ENCODE measurements at regions not wholly inside any gene's neighbourhood (a gene's known extent, or its start where the extent isn't known, plus 50 kb on each side); places are given as distances from the start of the nearest gene placed in this dataset.
"Not testable (repeated sequence)": the region's sequence is repeated elsewhere in the genome, so short reads cannot be mapped to it uniquely, and the experiment has no call there.

- no peak for ATAC-seq
- intact Hi-C loops (cut with micrococcal nuclease) = no loop called here
- no peak for DNase-seq
Measured at GRCh38 chr3:112765531-112765930, 81.1 kb downstream of the CD200R1L start.

GRCh38 chr3:112763258-112763657 lies 83.4 kb downstream of the CD200R1L start:
- peak; percentile 62 for ATAC-seq

GRCh38 chr3:112761062-112761638 lies 85.5 kb downstream of the CD200R1L start:
- no peak for ATAC-seq
- DNase-seq = no peak
- intact Hi-C loops (cut with micrococcal nuclease) = no loop called here

More at GRCh38 chr3:112763258-112763657, 83.4 kb downstream of the CD200R1L start:
- intact Hi-C loops (cut with micrococcal nuclease) = no loop called here
- DNase-seq = no peak

- intact Hi-C loops (cut with micrococcal nuclease) = no loop called here
- DNase-seq (no peak), ATAC-seq (no peak)
Measured at GRCh38 chr3:112759681-112760080, 87.0 kb downstream of the CD200R1L start.

- no peak for ATAC-seq
- intact Hi-C loops (cut with micrococcal nuclease) = no loop called here
Measured at GRCh38 chr3:112759210-112759609, 87.5 kb downstream of the CD200R1L start.

GRCh38 chr3:112757197-112757596 lies 89.5 kb downstream of the CD200R1L start:
- DNase-seq (no peak), ATAC-seq (no peak)
- intact Hi-C loops (cut with micrococcal nuclease) = no loop called here

More at GRCh38 chr3:112759210-112759609, 87.5 kb downstream of the CD200R1L start:
- no peak for DNase-seq

- intact Hi-C loops (cut with micrococcal nuclease) = no loop called here
- no peak for ATAC-seq
- DNase-seq = no peak
Measured at GRCh38 chr3:112755845-112756613, 90.6 kb downstream of the CD200R1L start.

GRCh38 chr3:112755046-112755445 lies 91.6 kb downstream of the CD200R1L start:
- ATAC-seq; intact Hi-C loops (cut with micrococcal nuclease); DNase-seq: not testable (repeated sequence)

GRCh38 chr3:112751564-112752512 lies 94.8 kb downstream of the CD200R1L start:
- DNase-seq (no peak), ATAC-seq (peak; percentile 70)
- intact Hi-C loops (cut with micrococcal nuclease) = no loop called here

- intact Hi-C loops (cut with micrococcal nuclease) = no loop called here
- ATAC-seq (no peak), DNase-seq (no peak)
Measured at GRCh38 chr3:112751061-112751460, 95.6 kb downstream of the CD200R1L start.

- intact Hi-C loops (cut with micrococcal nuclease) = no loop called here
- DNase-seq = no peak
- no peak for ATAC-seq
Measured at GRCh38 chr3:112747624-112748023, 99.0 kb downstream of the CD200R1L start.

GRCh38 chr3:112746675-112747280 lies 99.9 kb downstream of the CD200R1L start:
- intact Hi-C loops (cut with micrococcal nuclease) = no loop called here
- no peak for ATAC-seq

GRCh38 chr3:112745567-112746248 lies 101.0 kb downstream of the CD200R1L start:
- intact Hi-C loops (cut with micrococcal nuclease) = no loop called here
- DNase-seq = no peak
- no peak for ATAC-seq

More at GRCh38 chr3:112746675-112747280, 99.9 kb downstream of the CD200R1L start:
- no peak for DNase-seq

GRCh38 chr3:112744825-112745566 lies 101.7 kb downstream of the CD200R1L start:
- intact Hi-C loops (cut with micrococcal nuclease) = loop anchor here (5.0 kb wide), 1 partner anchor 67 kb away; no protein-coding TSS in a partner anchor
- DNase-seq = no peak
- peak; percentile 93 for ATAC-seq

GRCh38 chr3:112744106-112744505 lies 102.6 kb downstream of the CD200R1L start:
- intact Hi-C loops (cut with micrococcal nuclease) = loop anchor here (5.0 kb wide), 1 partner anchor 68 kb away; no protein-coding TSS in a partner anchor

GRCh38 chr3:112742934-112743333 lies 102.0 kb upstream of the CCDC80 start:
- no peak for DNase-seq
- intact Hi-C loops (cut with micrococcal nuclease) = loop anchor here (5.0 kb wide), 1 partner anchor 69 kb away; no protein-coding TSS in a partner anchor
- ATAC-seq = no peak

More at GRCh38 chr3:112744106-112744505, 102.6 kb downstream of the CD200R1L start:
- peak; percentile 83 for ATAC-seq
- DNase-seq = no peak

- ATAC-seq = no peak
- no peak for DNase-seq
- intact Hi-C loops (cut with micrococcal nuclease) = loop anchor here (5.0 kb wide), 1 partner anchor 70 kb away; no protein-coding TSS in a partner anchor
Measured at GRCh38 chr3:112741983-112742382, 101.0 kb upstream of the CCDC80 start.

GRCh38 chr3:112740835-112741234 lies 99.9 kb upstream of the CCDC80 start:
- no peak for DNase-seq
- ATAC-seq = no peak
- intact Hi-C loops (cut with micrococcal nuclease) = loop anchor here (5.0 kb wide), 1 partner anchor 71 kb away; no protein-coding TSS in a partner anchor

Measured in left ventricle myocardium superior (tissue), 1 donor.